ENCODE measurements at regions not wholly inside any gene's neighbourhood (a gene's known extent, or its start where the extent isn't known, plus 50 kb on each side); places are given as distances from the start of the nearest gene placed in this dataset.
"Not testable (repeated sequence)": the region's sequence is repeated elsewhere in the genome, so short reads cannot be mapped to it uniquely, and the experiment has no call there.

GRCh38 chr18:1624612-1625011 is 719.9 kb downstream of the ADCYAP1 start:
- no peak for DNase-seq (ENCODE audit: extremely low read depth, low read depth, low spot score)

DNA sequence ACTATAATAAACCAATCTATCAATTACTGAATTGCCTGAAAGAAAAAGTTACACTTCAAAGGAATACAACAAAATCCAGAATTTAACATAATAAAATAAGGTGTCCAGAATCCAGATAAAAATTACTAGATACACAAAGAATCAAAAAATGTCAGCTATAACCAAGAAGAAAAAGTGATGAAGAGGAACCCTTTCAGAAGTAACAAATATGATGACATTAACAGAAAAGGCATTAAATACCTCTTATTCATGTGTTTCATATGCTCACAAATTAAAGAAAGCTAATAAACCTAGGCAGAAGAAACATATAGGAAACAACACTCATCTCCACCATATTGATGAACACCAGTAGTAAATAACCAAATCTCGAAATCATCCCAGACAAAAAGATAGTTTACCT is 722.8 kb downstream of the ADCYAP1 start:
- DNase-seq (ENCODE audit: extremely low read depth, low read depth, low spot score): no peak

DNA sequence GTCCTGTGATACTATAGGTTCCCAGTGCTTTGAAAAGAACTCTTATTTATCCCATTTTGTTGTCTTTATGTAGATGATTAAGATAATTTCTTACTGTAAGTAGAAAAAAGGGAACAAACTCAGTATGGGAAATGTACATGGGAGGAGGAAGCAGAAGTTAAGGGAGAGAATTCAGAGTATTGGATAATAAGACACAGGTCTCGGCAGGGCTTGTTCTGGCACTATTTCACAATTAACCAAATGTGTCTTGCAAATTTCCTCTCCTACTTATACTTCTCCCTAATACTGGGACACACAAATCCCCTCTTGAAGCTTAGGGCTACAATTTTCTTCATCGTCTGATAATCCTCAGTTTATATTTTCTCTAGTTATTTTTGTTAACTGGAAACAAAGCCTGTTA is 744.0 kb downstream of the ADCYAP1 start:
- DNase-seq (ENCODE audit: extremely low read depth, low read depth, low spot score): no peak

GRCh38 chr18:1652018-1652417 is 747.3 kb downstream of the ADCYAP1 start:
- DNase-seq (ENCODE audit: extremely low read depth, low read depth, low spot score): no peak

GRCh38 chr18:1653873-1654272 is 749.2 kb downstream of the ADCYAP1 start:
- DNase-seq (ENCODE audit: extremely low read depth, low read depth, low spot score): no peak

- DNase-seq (ENCODE audit: extremely low read depth, low read depth, low spot score): no peak
These were observed 753.2 kb downstream of the ADCYAP1 start for GRCh38 chr18:1657876-1658275.

- DNase-seq (ENCODE audit: extremely low read depth, low read depth, low spot score): no peak
These were observed 754.4 kb downstream of the ADCYAP1 start for GRCh38 chr18:1658908-1659566.

GRCh38 chr18:1663879-1664705 is 759.4 kb downstream of the ADCYAP1 start:
- DNase-seq (ENCODE audit: extremely low read depth, low read depth, low spot score): peak; percentile 16

GRCh38 chr18:1665079-1665478 is 760.4 kb downstream of the ADCYAP1 start:
- DNase-seq (ENCODE audit: extremely low read depth, low read depth, low spot score): no peak

GRCh38 chr18:1668279-1668678 is 763.6 kb downstream of the ADCYAP1 start:
- no peak for DNase-seq (ENCODE audit: extremely low read depth, low read depth, low spot score)

- DNase-seq (ENCODE audit: extremely low read depth, low read depth, low spot score): not testable (repeated sequence)
These were observed 767.0 kb downstream of the ADCYAP1 start for GRCh38 chr18:1671710-1672109.

DNA sequence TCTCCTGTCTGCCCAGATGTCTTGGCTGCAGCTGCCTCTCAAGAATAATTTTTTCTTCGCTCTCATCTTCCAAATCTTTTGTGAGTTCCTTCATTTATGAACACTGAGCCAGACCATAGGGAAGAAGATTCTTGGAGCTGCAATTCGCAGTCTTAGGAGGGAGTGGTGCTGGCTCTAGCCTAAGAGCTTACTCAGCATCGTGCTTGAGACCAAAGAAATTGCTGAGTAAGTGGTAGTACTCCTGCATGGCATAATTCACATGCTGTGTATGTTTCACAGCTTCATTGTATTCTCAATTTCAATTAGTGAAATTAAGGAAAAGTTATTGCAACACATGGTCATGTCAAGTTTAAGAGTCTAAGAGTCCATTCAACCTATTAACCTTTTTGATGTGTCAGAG is 771.7 kb downstream of the ADCYAP1 start:
- DNase-seq (ENCODE audit: extremely low read depth, low read depth, low spot score): no peak

- DNase-seq (ENCODE audit: extremely low read depth, low read depth, low spot score): no peak
These were observed 775.4 kb downstream of the ADCYAP1 start for GRCh38 chr18:1680108-1680507.

DNA sequence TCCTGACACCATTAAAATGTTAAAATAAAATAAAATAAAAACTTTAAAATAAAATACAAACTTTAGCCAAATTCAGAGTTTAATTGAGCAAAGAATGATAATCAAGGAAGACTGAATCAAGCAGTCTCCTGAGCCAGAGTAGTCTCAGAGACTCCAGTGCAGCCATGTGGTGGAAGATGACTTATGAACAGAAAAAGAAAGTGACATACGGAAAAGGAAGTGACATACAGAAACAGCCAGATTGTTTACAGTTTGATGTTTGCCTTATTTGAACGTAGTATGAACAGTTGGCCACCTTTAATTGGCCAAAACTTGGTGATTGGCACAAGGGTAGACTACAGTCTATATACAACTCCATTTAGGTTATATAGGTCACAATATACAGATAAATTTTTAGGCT is 787.2 kb downstream of the ADCYAP1 start:
- DNase-seq (ENCODE audit: extremely low read depth, low read depth, low spot score): no peak

- no peak for DNase-seq (ENCODE audit: extremely low read depth, low read depth, low spot score)
These were observed 803.3 kb downstream of the ADCYAP1 start for GRCh38 chr18:1708006-1708405.

GRCh38 chr18:1710114-1710513 is 805.4 kb downstream of the ADCYAP1 start:
- DNase-seq (ENCODE audit: extremely low read depth, low read depth, low spot score): no peak

DNA sequence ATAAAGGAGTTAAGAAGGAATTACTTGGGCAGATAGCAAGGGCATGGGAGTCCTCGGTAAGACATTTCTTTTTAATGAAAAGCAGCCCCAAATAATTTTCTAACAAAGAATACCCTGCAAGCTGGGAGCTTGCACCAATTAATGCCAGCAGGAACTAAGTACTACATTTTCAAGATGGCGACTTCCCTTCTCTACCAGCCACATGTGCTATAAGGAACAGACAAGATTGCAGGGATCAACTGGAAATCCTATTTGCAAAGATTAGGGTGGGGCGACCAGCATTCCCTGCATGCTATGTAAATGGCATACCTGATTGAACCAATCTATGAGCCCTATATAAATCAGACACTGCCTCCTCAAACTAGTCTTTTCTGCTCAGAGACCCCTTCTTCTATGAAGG is 827.5 kb downstream of the ADCYAP1 start:
- DNase-seq (ENCODE audit: extremely low read depth, low read depth, low spot score): no peak

GRCh38 chr18:1746131-1746530 is 825.2 kb downstream of the METTL4 start:
- DNase-seq (ENCODE audit: extremely low read depth, low read depth, low spot score): no peak

DNA sequence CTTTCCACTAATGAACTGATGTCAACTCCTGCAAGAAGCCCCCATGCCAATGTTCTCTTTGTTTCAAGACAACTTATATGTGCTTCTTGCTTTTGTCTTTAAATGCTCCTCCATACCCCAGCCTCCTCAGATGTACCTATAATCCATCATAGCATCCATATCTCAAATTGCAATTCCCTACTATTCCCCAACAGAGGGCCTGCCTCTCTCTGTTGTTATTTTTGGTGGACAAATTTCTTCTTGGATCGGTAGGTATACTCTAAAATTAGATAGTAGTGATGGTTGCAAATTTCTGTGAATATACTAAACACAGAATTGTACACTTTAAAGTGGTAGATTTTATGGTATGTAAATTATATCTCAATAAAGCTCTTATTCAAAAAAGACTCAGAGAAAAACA is 820.1 kb downstream of the METTL4 start:
- DNase-seq (ENCODE audit: extremely low read depth, low read depth, low spot score): no peak

DNA sequence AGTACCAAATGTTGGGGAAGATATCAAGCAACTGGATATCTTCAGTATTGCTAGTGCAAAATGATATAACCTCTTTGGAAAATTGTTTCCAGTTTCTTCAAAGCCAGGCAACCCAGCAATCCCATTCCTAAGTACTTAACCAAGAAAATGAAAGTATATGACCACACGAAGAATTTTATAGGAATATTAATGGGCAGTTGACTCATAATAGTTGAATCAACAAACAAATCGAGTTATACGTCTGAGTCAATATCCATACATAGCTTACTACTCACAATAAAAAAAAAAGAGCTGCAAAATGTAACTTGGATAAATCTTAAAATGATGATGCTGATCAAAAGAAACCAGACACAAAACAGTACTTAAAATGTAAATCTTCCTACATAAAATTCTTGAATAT is 810.4 kb downstream of the METTL4 start:
- DNase-seq (ENCODE audit: extremely low read depth, low read depth, low spot score): no peak

GRCh38 chr18:1774261-1774660 is 797.0 kb downstream of the METTL4 start:
- no peak for DNase-seq (ENCODE audit: extremely low read depth, low read depth, low spot score)

DNA sequence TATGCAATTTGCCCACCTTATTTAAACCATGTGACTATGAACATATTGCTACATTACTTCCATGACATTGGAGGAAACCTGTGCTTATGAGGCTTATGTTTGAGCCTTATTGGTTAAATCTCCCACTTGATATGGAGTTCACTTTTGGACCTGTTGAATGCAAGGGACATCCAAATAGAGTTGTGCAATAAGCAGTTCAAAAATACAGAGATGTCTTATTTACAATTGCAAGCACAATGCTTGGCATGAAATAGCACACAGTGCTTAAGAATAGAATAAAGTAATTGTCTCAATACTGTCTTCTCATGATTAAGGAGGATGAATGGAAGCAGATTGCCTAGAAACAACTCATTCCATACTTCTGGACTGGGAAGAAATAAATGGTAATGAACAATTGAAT is 793.5 kb downstream of the METTL4 start:
- no peak for DNase-seq (ENCODE audit: extremely low read depth, low read depth, low spot score)
